A549 (cell line): ENCODE measurements at regions not wholly inside any gene's neighbourhood (a gene's known extent, or its start where the extent isn't known, plus 50 kb on each side); places are given as distances from the start of the nearest gene placed in this dataset.

ENCODE experiments used
- ATAC-seq, 2 experiments: fragments of 200-7000 bp in 1 of 2; fragments of >200 bp in 1 of 2; cut with Nextera tagmentation in 1 of 2; cut with Tn5 transposase in 1 of 2; 3 replicates each; pipeline versions ENCODE4 v1.8.0 to v1.9.1; 2018 to 2020; ENCODE audit warnings: mild to moderate bottlenecking in 1 of 2, moderate library complexity in 1 of 2
- CTCF ChIA-PET: fragments of 300-600 bp; sonication (Branson Sonifier 250); formaldehyde crosslinking; extraction: SDS; loops from one replicate; lab custom pipeline; 2021; ENCODE audit warnings: antibody characterized with exemption, inconsistent platforms; lab: Yijun Ruan, JAX
- POLR2A ChIA-PET: fragments of 350-600 bp; formaldehyde crosslinking; extraction: SDS; loops from one replicate; lab custom pipeline; 2021; ENCODE audit warnings: antibody characterized with exemption, inconsistent platforms; lab: Yijun Ruan, JAX
- DNase-seq, 2 experiments: peaks; one replicate each; pipeline versions ENCODE4 v3.0.0 to v3.0.0-alpha.2; 2011 to 2016; ENCODE audit warnings: low read depth in 1 of 2, low spot score in 1 of 2
- FAIRE-seq: peaks from 2 replicates; lab custom pipeline; 2011; peaks lifted over from hg19 to GRCh38; lab: Jason Lieb, UNC
- H3K27ac ChIP-seq, 2 experiments: fragments of >200 bp; sonication (Bioruptor Twin); formaldehyde crosslinking; 3 replicates each; pipeline ENCODE4 v1.5.1; 2016 to 2017
- H3K4me1 ChIP-seq: fragments of >200 bp; sonication (Bioruptor Twin); formaldehyde crosslinking; 3 replicates; pipeline ENCODE4 v1.6.1; 2016
- H3K4me2 ChIP-seq: fragments of >200 bp; sonication (Bioruptor Twin); formaldehyde crosslinking; 3 replicates; pipeline ENCODE4 v1.6.1; 2016
- H3K4me3 ChIP-seq: fragments of >200 bp; sonication (Bioruptor Twin); formaldehyde crosslinking; 3 replicates; pipeline ENCODE4 v1.5.1; 2016
- H3K9me3 ChIP-seq: fragments of >200 bp; sonication (Bioruptor Twin); formaldehyde crosslinking; 3 replicates; pipeline ENCODE4 v1.6.1; 2016
- BHLHE40 ChIP-seq: IDR thresholded peaks from 2 replicates; pipeline ENCODE4 v1.6.1; 2012; ENCODE audit warnings: low read depth, low read length, inconsistent platforms
- CBX8 ChIP-seq: fragments of 200-600 bp; sonication (generic); IDR thresholded peaks from 2 replicates; pipeline ENCODE4 v1.6.1; 2016
- CEBPB ChIP-seq, 2 experiments: fragments of >200 bp in 1 of 2; sonication (Bioruptor Twin) in 1 of 2; formaldehyde crosslinking in 1 of 2; IDR thresholded peaks; 2 replicates each; pipeline ENCODE4 v1.6.1; 2012 to 2016
- EP300 ChIP-seq, 2 experiments: fragments of >200 bp; sonication (Bioruptor Twin); formaldehyde crosslinking; IDR thresholded peaks; 2 replicates in 1 of 2; 3 replicates in 1 of 2; pipeline ENCODE4 v1.6.1; 2016 to 2017
- HDAC2 ChIP-seq: fragments of 200-600 bp; sonication (generic); IDR thresholded peaks from 2 replicates; pipeline ENCODE4 v1.6.1; 2016
- HES2 ChIP-seq: fragments of >200 bp; sonication (Bioruptor Twin); formaldehyde crosslinking; IDR thresholded peaks from 2 replicates; pipeline ENCODE4 v1.6.1; 2016
- HOXB13 ChIP-seq: fragments of 250-450 bp; sonication (Bioruptor Pico); IDR thresholded peaks from 2 replicates; pipeline ENCODE4 v1.5.0; 2020; ENCODE audit warnings: low read depth, mild to moderate bottlenecking, moderate library complexity
- HOXB5 ChIP-seq: fragments of 250-450 bp; sonication (Bioruptor Pico); IDR thresholded peaks from 2 replicates; pipeline ENCODE4 v1.5.0; 2020; ENCODE audit warnings: mild to moderate bottlenecking, moderate library complexity
- KDM1A ChIP-seq: fragments of 200-600 bp; sonication (generic); IDR thresholded peaks from 2 replicates; pipeline ENCODE4 v1.6.1; 2016; ENCODE audit warnings: low read depth, mild to moderate bottlenecking
- MAFK ChIP-seq: fragments of 450-650 bp; IDR thresholded peaks from 2 replicates; pipeline ENCODE4 v1.6.1; 2014; ENCODE audit not compliant: partially characterized antibody
- MYC ChIP-seq: IDR thresholded peaks from 2 replicates; pipeline ENCODE4 v1.6.1; 2012; ENCODE audit warnings: mild to moderate bottlenecking, inconsistent platforms, low read length, improper control_type of control experiment, borderline replicate concordance
- NFE2L2 ChIP-seq: fragments of 150-350 bp; conservative IDR thresholded peaks from 2 replicates; pipeline ENCODE4 v1.6.1; 2014; ENCODE audit warnings: low read length
- NPAS2 ChIP-seq: fragments of 250-450 bp; sonication (Bioruptor Pico); IDR thresholded peaks from 2 replicates; pipeline ENCODE4 v1.8.0; 2022; ENCODE audit warnings: mild to moderate bottlenecking, moderate library complexity, borderline replicate concordance
- POLR2A ChIP-seq: IDR thresholded peaks from 2 replicates; pipeline ENCODE4 v1.6.1; 2012; ENCODE audit warnings: mild to moderate bottlenecking, low read length
- POLR2AphosphoS2 ChIP-seq: conservative IDR thresholded peaks from 2 replicates; pipeline ENCODE4 v1.6.1; 2012; ENCODE audit warnings: low read length, improper control_type of control experiment, inconsistent platforms
- RAD21 ChIP-seq, 2 experiments: fragments of >200 bp in 1 of 2; sonication (Bioruptor Twin) in 1 of 2; formaldehyde crosslinking in 1 of 2; IDR thresholded peaks in 1 of 2; conservative IDR thresholded peaks in 1 of 2; 2 replicates in 1 of 2; 3 replicates in 1 of 2; pipeline ENCODE4 v1.6.1; 2012 to 2018; ENCODE audit warnings: inconsistent platforms in 1 of 2
- RNF2 ChIP-seq: fragments of 200-600 bp; sonication (generic); IDR thresholded peaks from 2 replicates; pipeline ENCODE4 v1.6.1; 2016; ENCODE audit warnings: low read depth, mild to moderate bottlenecking, antibody characterized with exemption, moderate library complexity, borderline replicate concordance
- SMC3 ChIP-seq: fragments of >200 bp; sonication (Bioruptor Twin); formaldehyde crosslinking; IDR thresholded peaks from 3 replicates; pipeline ENCODE4 v1.6.1; 2018; ENCODE audit warnings: inconsistent platforms
- ZC3H11A ChIP-seq: fragments of 450-650 bp; IDR thresholded peaks from 2 replicates; pipeline ENCODE4 v1.6.1; 2014; ENCODE audit warnings: antibody characterized with exemption, mild to moderate bottlenecking
- ZFP36 ChIP-seq: fragments of 450-650 bp; IDR thresholded peaks from 2 replicates; pipeline ENCODE4 v1.6.1; 2014; ENCODE audit warnings: borderline replicate concordance; ENCODE audit not compliant: partially characterized antibody
- ZNF302 ChIP-seq: fragments of 250-450 bp; sonication (Bioruptor Pico); IDR thresholded peaks from 2 replicates; pipeline ENCODE4 v1.9.0; 2021; ENCODE audit warnings: inconsistent platforms, mild to moderate bottlenecking, moderate library complexity
- WGBS: methylation state at CpG from one replicate; pipeline ENCODE4 v1.1.6; 2017; ENCODE audit errors: missing lambda C conversion rate; 5-methylcytosine and 5-hydroxymethylcytosine counted together
- TF ChIP-seq, protein P1 (sequence below): fragments of 150-350 bp; IDR thresholded peaks from 2 replicates; pipeline ENCODE4 v1.6.1; 2014; ENCODE audit warnings: low read depth, mild to moderate bottlenecking, low read length

- Histone ChIP-seq H3K4me3 (no peak overlapping the region), H3K4me2 (no peak overlapping the region), H3K4me1 (no peaks in the 10 kb centered on the region), H3K27ac (no peak overlapping the region), H3K9me3 (no peaks in the 10 kb centered on the region)
- FAIRE-seq (no peak), DNase-seq (no peak), ATAC-seq (no peak)
- CTCF ChIA-PET: no interaction called here
- 6% methylated on average over 2 of the region's 2 CpGs for WGBS
- TF ChIP-seq EP300 (IDR thresholded peaks at IDR 0.05) (no peak), SMC3 (no peak), POLR2A (no peak)
- TF ChIP-seq, all 56 proteins: peak for 0
- POLR2A ChIA-PET: no interaction called here
Measured at GRCh38 chrY:17122166-17122565, 757.9 kb downstream of the CDY2B start.

DNA sequence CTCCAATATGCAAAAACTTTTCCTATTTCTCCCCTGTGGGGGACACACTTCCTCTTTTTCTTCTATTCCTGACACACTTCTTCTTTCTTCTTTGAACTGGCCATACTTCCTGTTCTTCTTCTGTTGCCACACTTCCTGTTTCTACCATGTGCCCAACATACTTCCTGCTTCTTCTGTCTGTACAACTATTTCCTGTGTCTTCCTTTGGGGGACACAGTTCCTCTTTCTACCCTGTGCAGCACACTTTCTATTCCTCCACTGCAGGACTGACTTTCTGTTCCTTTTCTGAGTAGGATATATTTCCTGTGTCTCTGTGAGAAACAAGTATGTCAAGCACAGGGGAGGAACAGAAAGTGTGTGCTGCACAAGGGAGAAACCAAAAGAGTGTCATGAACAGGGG, 794.7 kb downstream of the CDY2B start:
- ATAC-seq: no peak
- no peak overlapping the region for H3K4me2 ChIP-seq
- CTCF ChIA-PET: no interaction called here
- no peak overlapping the region for H3K4me3 ChIP-seq
- no peak for FAIRE-seq
- no peak for TF ChIP-seq CEBPB (IDR thresholded peaks at IDR 0.05)
- no peak for TF ChIP-seq KDM1A
- TF ChIP-seq MYC: no peak
- no peak for TF ChIP-seq MAFK
- no peak for TF ChIP-seq HDAC2
- no peak for TF ChIP-seq HOXB5 (CRISPR knock-in tag)
- no peak for TF ChIP-seq NFE2L2
- TF ChIP-seq, all 56 proteins: peak for 0
- no peak overlapping the region for H3K27ac ChIP-seq
- POLR2A ChIA-PET: no interaction called here
- H3K4me1 ChIP-seq: no peaks in the 10 kb centered on the region
- no peaks in the 10 kb centered on the region for H3K9me3 ChIP-seq
- DNase-seq: no peak

GRCh38 chrY:17079887-17080286, 800.1 kb downstream of the CDY2B start:
- Histone ChIP-seq H3K4me3 (no peak overlapping the region), H3K9me3 (no peaks in the 10 kb centered on the region), H3K4me2 (no peak overlapping the region)
- no peak for FAIRE-seq
- DNase-seq: no peak
- ATAC-seq: no peak
- no peak for TF ChIP-seq ZNF302 (CRISPR knock-in tag)
- TF ChIP-seq BHLHE40: no peak
- TF ChIP-seq EP300 (IDR thresholded peaks at IDR 0.05): no peak
- TF ChIP-seq CBX8: no peak
- TF ChIP-seq ZC3H11A: no peak
- TF ChIP-seq, protein P1, sequence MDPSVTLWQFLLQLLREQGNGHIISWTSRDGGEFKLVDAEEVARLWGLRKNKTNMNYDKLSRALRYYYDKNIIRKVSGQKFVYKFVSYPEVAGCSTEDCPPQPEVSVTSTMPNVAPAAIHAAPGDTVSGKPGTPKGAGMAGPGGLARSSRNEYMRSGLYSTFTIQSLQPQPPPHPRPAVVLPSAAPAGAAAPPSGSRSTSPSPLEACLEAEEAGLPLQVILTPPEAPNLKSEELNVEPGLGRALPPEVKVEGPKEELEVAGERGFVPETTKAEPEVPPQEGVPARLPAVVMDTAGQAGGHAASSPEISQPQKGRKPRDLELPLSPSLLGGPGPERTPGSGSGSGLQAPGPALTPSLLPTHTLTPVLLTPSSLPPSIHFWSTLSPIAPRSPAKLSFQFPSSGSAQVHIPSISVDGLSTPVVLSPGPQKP: no peak
- TF ChIP-seq RAD21 (conservative IDR thresholded peaks at IDR 0.05 in 1 of 2, IDR thresholded peaks at IDR 0.05 in 1 of 2): no peak
- no peak for TF ChIP-seq ZFP36
- TF ChIP-seq, all 56 proteins: peak for 0
- Histone ChIP-seq H3K4me1 (no peaks in the 10 kb centered on the region), H3K27ac (no peak overlapping the region)
- POLR2A ChIA-PET: no interaction called here
- 6% methylated on average over 3 of the region's 3 CpGs for WGBS
- CTCF ChIA-PET: no interaction called here

DNA sequence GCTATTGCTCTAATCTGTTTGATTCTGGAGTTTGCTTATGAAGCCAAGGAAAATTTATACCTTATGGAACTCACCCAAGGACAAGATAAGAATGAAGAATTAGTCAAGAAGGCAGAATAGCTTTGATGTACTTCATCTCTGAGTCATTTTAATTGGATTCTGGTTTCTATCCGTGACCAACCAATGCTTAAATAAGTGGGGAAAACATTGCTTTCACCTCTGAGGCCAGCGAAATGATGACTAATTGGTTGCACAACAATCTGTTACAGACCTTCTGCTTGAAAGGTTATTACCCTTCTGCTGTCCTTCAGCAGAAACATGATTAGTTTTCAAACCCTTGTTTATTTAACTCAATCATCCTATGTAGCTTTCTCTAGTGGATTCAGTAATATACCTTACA, 812.7 kb downstream of the CDY2B start:
- no peak for FAIRE-seq
- WGBS: 0% methylated on average over 2 of the region's 2 CpGs

More for the DNA sequence above, 812.7 kb downstream of the CDY2B start:
- CTCF ChIA-PET: no interaction called here
- Histone ChIP-seq H3K4me3 (no peak overlapping the region), H3K4me2 (no peak overlapping the region), H3K4me1 (no peaks in the 10 kb centered on the region), H3K9me3 (no peaks in the 10 kb centered on the region), H3K27ac (no peak overlapping the region)
- TF ChIP-seq NPAS2 (CRISPR knock-in tag) (no peak), MAFK (no peak), HOXB13 (no peak), HES2 (no peak), RNF2 (no peak), POLR2AphosphoS2 (no peak), ZFP36 (no peak)
- POLR2A ChIA-PET: no interaction called here
- no peak for DNase-seq
- ATAC-seq: no peak
